GM23338 (cell line): ENCODE measurements at regions not wholly inside any gene's neighbourhood (a gene's known extent, or its start where the extent isn't known, plus 50 kb on each side); places are given as distances from the start of the nearest gene placed in this dataset.
"Not testable (repeated sequence)": the region's sequence is repeated elsewhere in the genome, so short reads cannot be mapped to it uniquely, and the experiment has no call there.

Experiments
- CREB1 ChIP-seq: fragments of 250-450 bp; sonication (Bioruptor Pico); IDR thresholded peaks from 2 replicates; pipeline ENCODE4 v1.5.0; 2020; ENCODE audit warnings: low read depth, mild to moderate bottlenecking, moderate library complexity
- EZH2 ChIP-seq: fragments of 200-600 bp; sonication (generic); IDR thresholded peaks from one replicate; pipeline ENCODE4 v1.8.0; 2017; ENCODE audit warnings: antibody characterized with exemption, mild to moderate bottlenecking, low read depth; ENCODE audit not compliant: unreplicated experiment
- EZH2phosphoT487 ChIP-seq: fragments of 200-600 bp; sonication (generic); IDR thresholded peaks from one replicate; pipeline ENCODE4 v1.8.1; 2018; ENCODE audit warnings: antibody characterized with exemption; ENCODE audit not compliant: unreplicated experiment
- JUNB ChIP-seq: IDR thresholded peaks from one replicate; pipeline ENCODE4 v1.6.1; 2016; ENCODE audit warnings: antibody characterized with exemption; ENCODE audit not compliant: unreplicated experiment
- NANOG ChIP-seq: IDR thresholded peaks from 2 replicates; pipeline ENCODE4 v1.6.1; 2016; ENCODE audit warnings: antibody characterized with exemption, borderline replicate concordance
- POLR2AphosphoS5 ChIP-seq: IDR thresholded peaks from 2 replicates; pipeline ENCODE4 v1.6.1; 2016; ENCODE audit warnings: antibody characterized with exemption, low read depth
- STAT1 ChIP-seq: IDR thresholded peaks from one replicate; pipeline ENCODE4 v1.6.1; 2016; ENCODE audit warnings: antibody characterized with exemption; ENCODE audit not compliant: unreplicated experiment
- ZNF114 ChIP-seq: fragments of 250-450 bp; sonication (Bioruptor Pico); IDR thresholded peaks from 2 replicates; pipeline ENCODE4 v1.5.0; 2020; ENCODE audit warnings: mild to moderate bottlenecking, moderate library complexity
- ZNF331 ChIP-seq: fragments of 250-450 bp; sonication (Bioruptor Pico); IDR thresholded peaks from 2 replicates; pipeline ENCODE4 v1.5.0; 2020; ENCODE audit warnings: low read depth, mild to moderate bottlenecking, moderate library complexity
- TF ChIP-seq, protein P1 (sequence below), 2 experiments: fragments of 200-600 bp in 1 of 2; sonication (generic) in 1 of 2; conservative IDR thresholded peaks; 2 replicates each; pipeline versions ENCODE4 v1.5.1 to v1.6.1; 2016 to 2017; ENCODE audit warnings: antibody characterized with exemption in 2 of 2, low read depth in 2 of 2, mild to moderate bottlenecking in 2 of 2, moderate library complexity in 1 of 2
- TF ChIP-seq, protein P2 (sequence below): IDR thresholded peaks from one replicate; pipeline ENCODE4 v1.6.1; 2018; ENCODE audit warnings: antibody characterized with exemption; ENCODE audit not compliant: unreplicated experiment
- TF ChIP-seq, protein P3 (sequence below): fragments of 250-450 bp; sonication (Bioruptor Pico); IDR thresholded peaks from 2 replicates; pipeline ENCODE4 v1.5.0; 2020; ENCODE audit warnings: mild to moderate bottlenecking, moderate library complexity
- TF ChIP-seq, protein P4 (sequence below): IDR thresholded peaks from 2 replicates; pipeline ENCODE4 v1.6.1; 2016; ENCODE audit warnings: antibody characterized with exemption

DNA sequence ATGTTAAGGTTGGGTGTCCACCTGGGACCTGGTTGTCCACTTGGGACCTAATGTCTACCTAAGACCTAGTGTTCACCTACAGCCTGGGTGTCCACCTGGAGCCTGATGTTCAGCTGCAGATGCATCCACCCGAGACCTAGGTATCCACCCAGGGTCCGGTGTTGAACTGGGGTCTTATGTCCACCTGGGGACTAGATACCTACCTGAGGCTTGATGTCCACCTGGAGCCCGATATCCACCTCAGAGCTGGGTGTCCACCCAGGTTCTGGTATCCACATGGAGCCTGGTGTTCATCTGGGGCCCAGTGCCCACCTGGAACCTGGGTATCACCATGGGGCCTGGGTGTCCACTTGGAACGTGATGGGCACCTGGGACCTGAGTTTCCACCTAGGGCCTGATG lies 389.2 kb downstream of the ZNF716 start:
- TF ChIP-seq, protein P1, sequence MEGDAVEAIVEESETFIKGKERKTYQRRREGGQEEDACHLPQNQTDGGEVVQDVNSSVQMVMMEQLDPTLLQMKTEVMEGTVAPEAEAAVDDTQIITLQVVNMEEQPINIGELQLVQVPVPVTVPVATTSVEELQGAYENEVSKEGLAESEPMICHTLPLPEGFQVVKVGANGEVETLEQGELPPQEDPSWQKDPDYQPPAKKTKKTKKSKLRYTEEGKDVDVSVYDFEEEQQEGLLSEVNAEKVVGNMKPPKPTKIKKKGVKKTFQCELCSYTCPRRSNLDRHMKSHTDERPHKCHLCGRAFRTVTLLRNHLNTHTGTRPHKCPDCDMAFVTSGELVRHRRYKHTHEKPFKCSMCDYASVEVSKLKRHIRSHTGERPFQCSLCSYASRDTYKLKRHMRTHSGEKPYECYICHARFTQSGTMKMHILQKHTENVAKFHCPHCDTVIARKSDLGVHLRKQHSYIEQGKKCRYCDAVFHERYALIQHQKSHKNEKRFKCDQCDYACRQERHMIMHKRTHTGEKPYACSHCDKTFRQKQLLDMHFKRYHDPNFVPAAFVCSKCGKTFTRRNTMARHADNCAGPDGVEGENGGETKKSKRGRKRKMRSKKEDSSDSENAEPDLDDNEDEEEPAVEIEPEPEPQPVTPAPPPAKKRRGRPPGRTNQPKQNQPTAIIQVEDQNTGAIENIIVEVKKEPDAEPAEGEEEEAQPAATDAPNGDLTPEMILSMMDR (conservative IDR thresholded peaks at IDR 0.05; ENCODE audit: low read depth in 2 of 2): not testable (repeated sequence)
- not testable (repeated sequence) for TF ChIP-seq EZH2; POLR2AphosphoS5; STAT1; EZH2phosphoT487; NANOG; CREB1 (CRISPR knock-in tag); JUNB; ZNF114 (CRISPR knock-in tag); ZNF331
- TF ChIP-seq, protein P2, sequence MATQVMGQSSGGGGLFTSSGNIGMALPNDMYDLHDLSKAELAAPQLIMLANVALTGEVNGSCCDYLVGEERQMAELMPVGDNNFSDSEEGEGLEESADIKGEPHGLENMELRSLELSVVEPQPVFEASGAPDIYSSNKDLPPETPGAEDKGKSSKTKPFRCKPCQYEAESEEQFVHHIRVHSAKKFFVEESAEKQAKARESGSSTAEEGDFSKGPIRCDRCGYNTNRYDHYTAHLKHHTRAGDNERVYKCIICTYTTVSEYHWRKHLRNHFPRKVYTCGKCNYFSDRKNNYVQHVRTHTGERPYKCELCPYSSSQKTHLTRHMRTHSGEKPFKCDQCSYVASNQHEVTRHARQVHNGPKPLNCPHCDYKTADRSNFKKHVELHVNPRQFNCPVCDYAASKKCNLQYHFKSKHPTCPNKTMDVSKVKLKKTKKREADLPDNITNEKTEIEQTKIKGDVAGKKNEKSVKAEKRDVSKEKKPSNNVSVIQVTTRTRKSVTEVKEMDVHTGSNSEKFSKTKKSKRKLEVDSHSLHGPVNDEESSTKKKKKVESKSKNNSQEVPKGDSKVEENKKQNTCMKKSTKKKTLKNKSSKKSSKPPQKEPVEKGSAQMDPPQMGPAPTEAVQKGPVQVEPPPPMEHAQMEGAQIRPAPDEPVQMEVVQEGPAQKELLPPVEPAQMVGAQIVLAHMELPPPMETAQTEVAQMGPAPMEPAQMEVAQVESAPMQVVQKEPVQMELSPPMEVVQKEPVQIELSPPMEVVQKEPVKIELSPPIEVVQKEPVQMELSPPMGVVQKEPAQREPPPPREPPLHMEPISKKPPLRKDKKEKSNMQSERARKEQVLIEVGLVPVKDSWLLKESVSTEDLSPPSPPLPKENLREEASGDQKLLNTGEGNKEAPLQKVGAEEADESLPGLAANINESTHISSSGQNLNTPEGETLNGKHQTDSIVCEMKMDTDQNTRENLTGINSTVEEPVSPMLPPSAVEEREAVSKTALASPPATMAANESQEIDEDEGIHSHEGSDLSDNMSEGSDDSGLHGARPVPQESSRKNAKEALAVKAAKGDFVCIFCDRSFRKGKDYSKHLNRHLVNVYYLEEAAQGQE: not testable (repeated sequence)
- TF ChIP-seq, protein P3, sequence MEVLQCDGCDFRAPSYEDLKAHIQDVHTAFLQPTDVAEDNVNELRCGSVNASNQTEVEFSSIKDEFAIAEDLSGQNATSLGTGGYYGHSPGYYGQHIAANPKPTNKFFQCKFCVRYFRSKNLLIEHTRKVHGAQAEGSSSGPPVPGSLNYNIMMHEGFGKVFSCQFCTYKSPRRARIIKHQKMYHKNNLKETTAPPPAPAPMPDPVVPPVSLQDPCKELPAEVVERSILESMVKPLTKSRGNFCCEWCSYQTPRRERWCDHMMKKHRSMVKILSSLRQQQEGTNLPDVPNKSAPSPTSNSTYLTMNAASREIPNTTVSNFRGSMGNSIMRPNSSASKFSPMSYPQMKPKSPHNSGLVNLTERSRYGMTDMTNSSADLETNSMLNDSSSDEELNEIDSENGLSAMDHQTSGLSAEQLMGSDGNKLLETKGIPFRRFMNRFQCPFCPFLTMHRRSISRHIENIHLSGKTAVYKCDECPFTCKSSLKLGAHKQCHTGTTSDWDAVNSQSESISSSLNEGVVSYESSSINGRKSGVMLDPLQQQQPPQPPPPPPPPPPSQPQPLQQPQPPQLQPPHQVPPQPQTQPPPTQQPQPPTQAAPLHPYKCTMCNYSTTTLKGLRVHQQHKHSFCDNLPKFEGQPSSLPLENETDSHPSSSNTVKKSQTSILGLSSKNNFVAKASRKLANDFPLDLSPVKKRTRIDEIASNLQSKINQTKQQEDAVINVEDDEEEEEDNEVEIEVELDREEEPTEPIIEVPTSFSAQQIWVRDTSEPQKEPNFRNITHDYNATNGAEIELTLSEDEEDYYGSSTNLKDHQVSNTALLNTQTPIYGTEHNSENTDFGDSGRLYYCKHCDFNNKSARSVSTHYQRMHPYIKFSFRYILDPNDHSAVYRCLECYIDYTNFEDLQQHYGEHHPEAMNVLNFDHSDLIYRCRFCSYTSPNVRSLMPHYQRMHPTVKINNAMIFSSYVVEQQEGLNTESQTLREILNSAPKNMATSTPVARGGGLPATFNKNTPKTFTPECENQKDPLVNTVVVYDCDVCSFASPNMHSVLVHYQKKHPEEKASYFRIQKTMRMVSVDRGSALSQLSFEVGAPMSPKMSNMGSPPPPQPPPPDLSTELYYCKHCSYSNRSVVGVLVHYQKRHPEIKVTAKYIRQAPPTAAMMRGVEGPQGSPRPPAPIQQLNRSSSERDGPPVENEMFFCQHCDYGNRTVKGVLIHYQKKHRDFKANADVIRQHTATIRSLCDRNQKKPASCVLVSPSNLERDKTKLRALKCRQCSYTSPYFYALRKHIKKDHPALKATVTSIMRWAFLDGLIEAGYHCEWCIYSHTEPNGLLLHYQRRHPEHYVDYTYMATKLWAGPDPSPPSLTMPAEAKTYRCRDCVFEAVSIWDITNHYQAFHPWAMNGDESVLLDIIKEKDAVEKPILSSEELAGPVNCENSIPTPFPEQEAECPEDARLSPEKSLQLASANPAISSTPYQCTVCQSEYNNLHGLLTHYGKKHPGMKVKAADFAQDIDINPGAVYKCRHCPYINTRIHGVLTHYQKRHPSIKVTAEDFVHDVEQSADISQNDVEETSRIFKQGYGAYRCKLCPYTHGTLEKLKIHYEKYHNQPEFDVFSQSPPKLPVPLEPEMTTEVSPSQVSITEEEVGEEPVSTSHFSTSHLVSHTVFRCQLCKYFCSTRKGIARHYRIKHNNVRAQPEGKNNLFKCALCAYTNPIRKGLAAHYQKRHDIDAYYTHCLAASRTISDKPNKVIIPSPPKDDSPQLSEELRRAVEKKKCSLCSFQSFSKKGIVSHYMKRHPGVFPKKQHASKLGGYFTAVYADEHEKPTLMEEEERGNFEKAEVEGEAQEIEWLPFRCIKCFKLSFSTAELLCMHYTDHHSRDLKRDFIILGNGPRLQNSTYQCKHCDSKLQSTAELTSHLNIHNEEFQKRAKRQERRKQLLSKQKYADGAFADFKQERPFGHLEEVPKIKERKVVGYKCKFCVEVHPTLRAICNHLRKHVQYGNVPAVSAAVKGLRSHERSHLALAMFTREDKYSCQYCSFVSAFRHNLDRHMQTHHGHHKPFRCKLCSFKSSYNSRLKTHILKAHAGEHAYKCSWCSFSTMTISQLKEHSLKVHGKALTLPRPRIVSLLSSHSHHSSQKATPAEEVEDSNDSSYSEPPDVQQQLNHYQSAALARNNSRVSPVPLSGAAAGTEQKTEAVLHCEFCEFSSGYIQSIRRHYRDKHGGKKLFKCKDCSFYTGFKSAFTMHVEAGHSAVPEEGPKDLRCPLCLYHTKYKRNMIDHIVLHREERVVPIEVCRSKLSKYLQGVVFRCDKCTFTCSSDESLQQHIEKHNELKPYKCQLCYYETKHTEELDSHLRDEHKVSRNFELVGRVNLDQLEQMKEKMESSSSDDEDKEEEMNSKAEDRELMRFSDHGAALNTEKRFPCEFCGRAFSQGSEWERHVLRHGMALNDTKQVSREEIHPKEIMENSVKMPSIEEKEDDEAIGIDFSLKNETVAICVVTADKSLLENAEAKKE (CRISPR knock-in tag): not testable (repeated sequence)
- TF ChIP-seq, protein P4, sequence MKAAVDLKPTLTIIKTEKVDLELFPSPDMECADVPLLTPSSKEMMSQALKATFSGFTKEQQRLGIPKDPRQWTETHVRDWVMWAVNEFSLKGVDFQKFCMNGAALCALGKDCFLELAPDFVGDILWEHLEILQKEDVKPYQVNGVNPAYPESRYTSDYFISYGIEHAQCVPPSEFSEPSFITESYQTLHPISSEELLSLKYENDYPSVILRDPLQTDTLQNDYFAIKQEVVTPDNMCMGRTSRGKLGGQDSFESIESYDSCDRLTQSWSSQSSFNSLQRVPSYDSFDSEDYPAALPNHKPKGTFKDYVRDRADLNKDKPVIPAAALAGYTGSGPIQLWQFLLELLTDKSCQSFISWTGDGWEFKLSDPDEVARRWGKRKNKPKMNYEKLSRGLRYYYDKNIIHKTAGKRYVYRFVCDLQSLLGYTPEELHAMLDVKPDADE: not testable (repeated sequence)
